ENCODE measurements at regions not wholly inside any gene's neighbourhood (a gene's known extent, or its start where the extent isn't known, plus 50 kb on each side); places are given as distances from the start of the nearest gene placed in this dataset.

DNA sequence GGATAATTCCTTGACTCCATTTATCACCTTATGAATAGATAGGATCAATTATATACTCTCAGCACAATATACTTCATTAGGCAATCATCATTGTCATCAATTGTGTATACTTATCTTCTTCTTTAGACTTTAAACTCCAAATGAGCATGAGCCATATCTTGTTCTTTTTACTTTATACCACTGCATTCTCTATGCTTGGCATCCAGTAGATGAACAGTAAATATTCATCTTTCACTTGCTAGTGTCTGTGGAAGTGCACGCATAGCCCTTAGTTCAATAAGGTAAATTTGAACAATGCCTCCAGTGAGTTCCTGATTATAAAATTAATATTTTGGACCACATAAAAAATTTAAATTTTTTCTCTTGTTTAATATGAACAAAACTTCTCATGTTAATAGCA, 172.3 kb upstream of the SPRY2 start:
- DNase-seq (ENCODE audit: low read depth), result no peak
- H3K4me3 ChIP-seq (ENCODE audit: low read depth, low read length), result no peak overlapping the region
- TF ChIP-seq, protein P1, sequence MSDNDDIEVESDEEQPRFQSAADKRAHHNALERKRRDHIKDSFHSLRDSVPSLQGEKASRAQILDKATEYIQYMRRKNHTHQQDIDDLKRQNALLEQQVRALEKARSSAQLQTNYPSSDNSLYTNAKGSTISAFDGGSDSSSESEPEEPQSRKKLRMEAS (IDR thresholded peaks at IDR 0.05; ENCODE audit: low read depth, low read length), result no peak
- no peak for TF ChIP-seq MYC (IDR thresholded peaks at IDR 0.05; ENCODE audit: low read depth, low read length)
- TF ChIP-seq, protein P2, sequence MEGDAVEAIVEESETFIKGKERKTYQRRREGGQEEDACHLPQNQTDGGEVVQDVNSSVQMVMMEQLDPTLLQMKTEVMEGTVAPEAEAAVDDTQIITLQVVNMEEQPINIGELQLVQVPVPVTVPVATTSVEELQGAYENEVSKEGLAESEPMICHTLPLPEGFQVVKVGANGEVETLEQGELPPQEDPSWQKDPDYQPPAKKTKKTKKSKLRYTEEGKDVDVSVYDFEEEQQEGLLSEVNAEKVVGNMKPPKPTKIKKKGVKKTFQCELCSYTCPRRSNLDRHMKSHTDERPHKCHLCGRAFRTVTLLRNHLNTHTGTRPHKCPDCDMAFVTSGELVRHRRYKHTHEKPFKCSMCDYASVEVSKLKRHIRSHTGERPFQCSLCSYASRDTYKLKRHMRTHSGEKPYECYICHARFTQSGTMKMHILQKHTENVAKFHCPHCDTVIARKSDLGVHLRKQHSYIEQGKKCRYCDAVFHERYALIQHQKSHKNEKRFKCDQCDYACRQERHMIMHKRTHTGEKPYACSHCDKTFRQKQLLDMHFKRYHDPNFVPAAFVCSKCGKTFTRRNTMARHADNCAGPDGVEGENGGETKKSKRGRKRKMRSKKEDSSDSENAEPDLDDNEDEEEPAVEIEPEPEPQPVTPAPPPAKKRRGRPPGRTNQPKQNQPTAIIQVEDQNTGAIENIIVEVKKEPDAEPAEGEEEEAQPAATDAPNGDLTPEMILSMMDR (IDR thresholded peaks at IDR 0.05; ENCODE audit: low read depth, low read length), result no peak
- no peak for TF ChIP-seq POLR2A (IDR thresholded peaks at IDR 0.05; ENCODE audit: extremely low read depth, insufficient read length)

- DNase-seq (ENCODE audit: low read depth), result no peak
- TF ChIP-seq, protein P1 (IDR thresholded peaks at IDR 0.05; ENCODE audit: low read depth, low read length), result no peak
- TF ChIP-seq MYC (IDR thresholded peaks at IDR 0.05; ENCODE audit: low read depth, low read length) (no peak), POLR2A (IDR thresholded peaks at IDR 0.05; ENCODE audit: extremely low read depth, insufficient read length) (no peak)
- TF ChIP-seq, protein P2 (IDR thresholded peaks at IDR 0.05; ENCODE audit: low read depth, low read length), result no peak
Observed at GRCh38 chr13:80510686-80511085, 169.8 kb upstream of the SPRY2 start.

GRCh38 chr13:80509264-80509663, 168.3 kb upstream of the SPRY2 start:
- no peak for TF ChIP-seq POLR2A (IDR thresholded peaks at IDR 0.05; ENCODE audit: extremely low read depth, insufficient read length)
- no peak for DNase-seq (ENCODE audit: low read depth)
- no peak overlapping the region for H3K4me3 ChIP-seq (ENCODE audit: low read depth, low read length)

More at GRCh38 chr13:80510686-80511085, 169.8 kb upstream of the SPRY2 start:
- H3K4me3 ChIP-seq (ENCODE audit: low read depth, low read length), result no peak overlapping the region

- TF ChIP-seq, protein P1 (IDR thresholded peaks at IDR 0.05; ENCODE audit: low read depth, low read length), result no peak
- no peak overlapping the region for H3K4me3 ChIP-seq (ENCODE audit: low read depth, low read length)
- no peak for DNase-seq (ENCODE audit: low read depth)
Observed at GRCh38 chr13:80508031-80508430, 167.1 kb upstream of the SPRY2 start.

DNA sequence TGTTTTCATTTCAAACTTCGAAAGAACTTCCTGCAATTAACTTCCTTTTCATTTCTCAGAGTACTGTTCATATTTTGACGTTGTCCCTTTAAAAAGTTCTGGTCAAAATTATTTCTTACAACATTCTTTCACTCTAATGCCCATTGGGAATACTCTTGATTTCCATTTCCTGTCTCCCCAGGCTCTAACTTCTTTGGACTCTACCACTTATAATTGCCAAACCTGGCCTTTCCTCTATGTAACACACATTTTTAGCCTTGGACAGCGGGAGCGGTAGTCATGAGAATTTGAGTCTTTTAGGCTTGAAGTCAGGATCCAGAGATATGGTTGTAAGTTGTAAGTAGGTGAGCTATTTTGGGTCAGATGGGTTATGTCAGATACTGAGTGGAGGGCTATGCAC, 163.5 kb upstream of the SPRY2 start:
- DNase-seq (ENCODE audit: low read depth), result no peak
- TF ChIP-seq, protein P2 (IDR thresholded peaks at IDR 0.05; ENCODE audit: low read depth, low read length), result no peak
- TF ChIP-seq, protein P1 (IDR thresholded peaks at IDR 0.05; ENCODE audit: low read depth, low read length), result no peak
- TF ChIP-seq POLR2A (IDR thresholded peaks at IDR 0.05; ENCODE audit: extremely low read depth, insufficient read length) (no peak), MYC (IDR thresholded peaks at IDR 0.05; ENCODE audit: low read depth, low read length) (no peak)
- H3K4me3 ChIP-seq (ENCODE audit: low read depth, low read length), result no peak overlapping the region

GRCh38 chr13:80502359-80502758, 161.4 kb upstream of the SPRY2 start:
- DNase-seq (ENCODE audit: low read depth), result no peak
- no peak overlapping the region for H3K4me3 ChIP-seq (ENCODE audit: low read depth, low read length)
- TF ChIP-seq MYC (IDR thresholded peaks at IDR 0.05; ENCODE audit: low read depth, low read length) (no peak), POLR2A (IDR thresholded peaks at IDR 0.05; ENCODE audit: extremely low read depth, insufficient read length) (no peak)
- TF ChIP-seq, protein P1 (IDR thresholded peaks at IDR 0.05; ENCODE audit: low read depth, low read length), result no peak
- TF ChIP-seq, protein P2 (IDR thresholded peaks at IDR 0.05; ENCODE audit: low read depth, low read length), result no peak

- no peak overlapping the region for H3K4me3 ChIP-seq (ENCODE audit: low read depth, low read length)
- DNase-seq (ENCODE audit: low read depth), result no peak
- TF ChIP-seq, protein P2 (IDR thresholded peaks at IDR 0.05; ENCODE audit: low read depth, low read length), result no peak
- no peak for TF ChIP-seq POLR2A (IDR thresholded peaks at IDR 0.05; ENCODE audit: extremely low read depth, insufficient read length)
Observed at GRCh38 chr13:80501556-80501955, 160.6 kb upstream of the SPRY2 start.
